HepG2 (cell line): ENCODE measurements at regions not wholly inside any gene's neighbourhood (a gene's known extent, or its start where the extent isn't known, plus 50 kb on each side); places are given as distances from the start of the nearest gene placed in this dataset.

Experiments
- ARID5B ChIP-seq: IDR thresholded peaks from 2 replicates; pipeline ENCODE4 v1.4.0; 2020; ENCODE audit warnings: mild to moderate bottlenecking, missing genetic modification reagents
- HIVEP1 ChIP-seq: sonication (generic); formaldehyde crosslinking; IDR thresholded peaks from 2 replicates; pipeline ENCODE4 v1.4.0; 2020; ENCODE audit warnings: mild to moderate bottlenecking, missing genetic modification reagents
- KLF16 ChIP-seq, 2 experiments: sonication (generic) in 1 of 2; formaldehyde crosslinking in 1 of 2; IDR thresholded peaks; 2 replicates each; pipeline versions ENCODE4 v1.6.1 to v1.8.0; 2016 to 2023; ENCODE audit warnings: missing genetic modification reagents in 2 of 2, missing compliant biosample characterization in 1 of 2
- POLR2AphosphoS2 ChIP-seq: IDR thresholded peaks from 2 replicates; pipeline ENCODE4 v1.6.1; 2011; ENCODE audit warnings: low read depth, low read length, improper control_type of control experiment
- SALL1 ChIP-seq: sonication (generic); formaldehyde crosslinking; IDR thresholded peaks from 2 replicates; pipeline ENCODE4 v1.8.0; 2022; ENCODE audit warnings: mild to moderate bottlenecking, missing genetic modification reagents
- SOX13 ChIP-seq, 3 experiments: fragments of 450-650 bp in 1 of 3; sonication (generic) in 1 of 3; formaldehyde crosslinking in 1 of 3; IDR thresholded peaks in 2 of 3; conservative IDR thresholded peaks in 1 of 3; 2 replicates each; pipeline versions ENCODE4 v1.5.0 to v1.6.1; 2016 to 2020; ENCODE audit warnings: antibody characterized with exemption in 1 of 3, mild to moderate bottlenecking in 1 of 3, missing compliant biosample characterization in 1 of 3, missing genetic modification reagents in 1 of 3, moderate library complexity in 1 of 3
- TBX3 ChIP-seq: fragments of 450-650 bp; IDR thresholded peaks from 2 replicates; pipeline ENCODE4 v1.6.1; 2017; ENCODE audit warnings: antibody characterized with exemption, mild to moderate bottlenecking, inconsistent platforms, borderline replicate concordance
- ZNF441 ChIP-seq: sonication (generic); formaldehyde crosslinking; IDR thresholded peaks from 2 replicates; pipeline ENCODE4 v1.7.0; 2021; ENCODE audit warnings: missing genetic modification reagents, borderline replicate concordance
- ZNF766 ChIP-seq: sonication (generic); formaldehyde crosslinking; IDR thresholded peaks from 2 replicates; pipeline ENCODE4 v1.5.0; 2020; ENCODE audit warnings: missing genetic modification reagents, borderline replicate concordance
- TF ChIP-seq, protein P1 (sequence below): sonication (generic); formaldehyde crosslinking; IDR thresholded peaks from 2 replicates; pipeline ENCODE4 v1.4.0; 2020; ENCODE audit warnings: mild to moderate bottlenecking, missing genetic modification reagents, borderline replicate concordance
- TF ChIP-seq, protein P2 (sequence below): sonication (generic); formaldehyde crosslinking; IDR thresholded peaks from 2 replicates; pipeline ENCODE4 v1.4.0; 2020; ENCODE audit warnings: low read depth, mild to moderate bottlenecking, missing genetic modification reagents
- TF ChIP-seq, protein P3 (sequence below): sonication (generic); formaldehyde crosslinking; conservative IDR thresholded peaks from 2 replicates; pipeline ENCODE4 v1.4.0; 2020; ENCODE audit warnings: mild to moderate bottlenecking, missing genetic modification reagents, moderate library complexity

GRCh38 chr16:10312784-10313724 lies 72.8 kb upstream of the ATF7IP2 start (continued):
- TF ChIP-seq, protein P1, sequence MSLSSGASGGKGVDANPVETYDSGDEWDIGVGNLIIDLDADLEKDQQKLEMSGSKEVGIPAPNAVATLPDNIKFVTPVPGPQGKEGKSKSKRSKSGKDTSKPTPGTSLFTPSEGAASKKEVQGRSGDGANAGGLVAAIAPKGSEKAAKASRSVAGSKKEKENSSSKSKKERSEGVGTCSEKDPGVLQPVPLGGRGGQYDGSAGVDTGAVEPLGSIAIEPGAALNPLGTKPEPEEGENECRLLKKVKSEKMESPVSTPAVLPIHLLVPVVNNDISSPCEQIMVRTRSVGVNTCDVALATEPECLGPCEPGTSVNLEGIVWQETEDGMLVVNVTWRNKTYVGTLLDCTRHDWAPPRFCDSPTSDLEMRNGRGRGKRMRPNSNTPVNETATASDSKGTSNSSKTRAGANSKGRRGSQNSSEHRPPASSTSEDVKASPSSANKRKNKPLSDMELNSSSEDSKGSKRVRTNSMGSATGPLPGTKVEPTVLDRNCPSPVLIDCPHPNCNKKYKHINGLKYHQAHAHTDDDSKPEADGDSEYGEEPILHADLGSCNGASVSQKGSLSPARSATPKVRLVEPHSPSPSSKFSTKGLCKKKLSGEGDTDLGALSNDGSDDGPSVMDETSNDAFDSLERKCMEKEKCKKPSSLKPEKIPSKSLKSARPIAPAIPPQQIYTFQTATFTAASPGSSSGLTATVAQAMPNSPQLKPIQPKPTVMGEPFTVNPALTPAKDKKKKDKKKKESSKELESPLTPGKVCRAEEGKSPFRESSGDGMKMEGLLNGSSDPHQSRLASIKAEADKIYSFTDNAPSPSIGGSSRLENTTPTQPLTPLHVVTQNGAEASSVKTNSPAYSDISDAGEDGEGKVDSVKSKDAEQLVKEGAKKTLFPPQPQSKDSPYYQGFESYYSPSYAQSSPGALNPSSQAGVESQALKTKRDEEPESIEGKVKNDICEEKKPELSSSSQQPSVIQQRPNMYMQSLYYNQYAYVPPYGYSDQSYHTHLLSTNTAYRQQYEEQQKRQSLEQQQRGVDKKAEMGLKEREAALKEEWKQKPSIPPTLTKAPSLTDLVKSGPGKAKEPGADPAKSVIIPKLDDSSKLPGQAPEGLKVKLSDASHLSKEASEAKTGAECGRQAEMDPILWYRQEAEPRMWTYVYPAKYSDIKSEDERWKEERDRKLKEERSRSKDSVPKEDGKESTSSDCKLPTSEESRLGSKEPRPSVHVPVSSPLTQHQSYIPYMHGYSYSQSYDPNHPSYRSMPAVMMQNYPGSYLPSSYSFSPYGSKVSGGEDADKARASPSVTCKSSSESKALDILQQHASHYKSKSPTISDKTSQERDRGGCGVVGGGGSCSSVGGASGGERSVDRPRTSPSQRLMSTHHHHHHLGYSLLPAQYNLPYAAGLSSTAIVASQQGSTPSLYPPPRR (CRISPR knock-in tag) = peak; percentile 91
- TF ChIP-seq, protein P2, sequence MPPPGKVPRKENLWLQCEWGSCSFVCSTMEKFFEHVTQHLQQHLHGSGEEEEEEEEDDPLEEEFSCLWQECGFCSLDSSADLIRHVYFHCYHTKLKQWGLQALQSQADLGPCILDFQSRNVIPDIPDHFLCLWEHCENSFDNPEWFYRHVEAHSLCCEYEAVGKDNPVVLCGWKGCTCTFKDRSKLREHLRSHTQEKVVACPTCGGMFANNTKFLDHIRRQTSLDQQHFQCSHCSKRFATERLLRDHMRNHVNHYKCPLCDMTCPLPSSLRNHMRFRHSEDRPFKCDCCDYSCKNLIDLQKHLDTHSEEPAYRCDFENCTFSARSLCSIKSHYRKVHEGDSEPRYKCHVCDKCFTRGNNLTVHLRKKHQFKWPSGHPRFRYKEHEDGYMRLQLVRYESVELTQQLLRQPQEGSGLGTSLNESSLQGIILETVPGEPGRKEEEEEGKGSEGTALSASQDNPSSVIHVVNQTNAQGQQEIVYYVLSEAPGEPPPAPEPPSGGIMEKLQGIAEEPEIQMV = 0 out of 2 replicates have a peak, but pooled peaks have one; percentile 37
- TF ChIP-seq SOX13 (IDR thresholded peaks at IDR 0.05) (peak; percentile 46; the same call in 1 of the 2 replicates), SOX13 (CRISPR knock-in tag; conservative IDR thresholded peaks at IDR 0.05 in 1 of 2, IDR thresholded peaks at IDR 0.05 in 1 of 2) (peak in 1 of 2 experiments; percentile 85; a peak in 2 of 4 replicates), KLF16 (CRISPR knock-in tag; IDR thresholded peaks at IDR 0.05) (peak in 1 of 2 experiments; percentile 48; a peak in 1 of 4 replicates), ZNF766 (peak; percentile 78), TBX3 (peak; percentile 51; the same call in 1 of the 2 replicates), ZNF441 (0 out of 2 replicates have a peak, but pooled peaks have one; percentile 46), SALL1 (CRISPR knock-in tag) (peak; percentile 94), HIVEP1 (no peak), ARID5B (peak; percentile 87), POLR2AphosphoS2 (no peak)
- TF ChIP-seq, protein P3, sequence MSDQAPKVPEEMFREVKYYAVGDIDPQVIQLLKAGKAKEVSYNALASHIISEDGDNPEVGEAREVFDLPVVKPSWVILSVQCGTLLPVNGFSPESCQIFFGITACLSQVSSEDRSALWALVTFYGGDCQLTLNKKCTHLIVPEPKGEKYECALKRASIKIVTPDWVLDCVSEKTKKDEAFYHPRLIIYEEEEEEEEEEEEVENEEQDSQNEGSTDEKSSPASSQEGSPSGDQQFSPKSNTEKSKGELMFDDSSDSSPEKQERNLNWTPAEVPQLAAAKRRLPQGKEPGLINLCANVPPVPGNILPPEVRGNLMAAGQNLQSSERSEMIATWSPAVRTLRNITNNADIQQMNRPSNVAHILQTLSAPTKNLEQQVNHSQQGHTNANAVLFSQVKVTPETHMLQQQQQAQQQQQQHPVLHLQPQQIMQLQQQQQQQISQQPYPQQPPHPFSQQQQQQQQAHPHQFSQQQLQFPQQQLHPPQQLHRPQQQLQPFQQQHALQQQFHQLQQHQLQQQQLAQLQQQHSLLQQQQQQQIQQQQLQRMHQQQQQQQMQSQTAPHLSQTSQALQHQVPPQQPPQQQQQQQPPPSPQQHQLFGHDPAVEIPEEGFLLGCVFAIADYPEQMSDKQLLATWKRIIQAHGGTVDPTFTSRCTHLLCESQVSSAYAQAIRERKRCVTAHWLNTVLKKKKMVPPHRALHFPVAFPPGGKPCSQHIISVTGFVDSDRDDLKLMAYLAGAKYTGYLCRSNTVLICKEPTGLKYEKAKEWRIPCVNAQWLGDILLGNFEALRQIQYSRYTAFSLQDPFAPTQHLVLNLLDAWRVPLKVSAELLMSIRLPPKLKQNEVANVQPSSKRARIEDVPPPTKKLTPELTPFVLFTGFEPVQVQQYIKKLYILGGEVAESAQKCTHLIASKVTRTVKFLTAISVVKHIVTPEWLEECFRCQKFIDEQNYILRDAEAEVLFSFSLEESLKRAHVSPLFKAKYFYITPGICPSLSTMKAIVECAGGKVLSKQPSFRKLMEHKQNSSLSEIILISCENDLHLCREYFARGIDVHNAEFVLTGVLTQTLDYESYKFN (CRISPR knock-in tag) = peak; percentile 88
